HUES6 (cell line): ENCODE measurements at regions not wholly inside any gene's neighbourhood (a gene's known extent, or its start where the extent isn't known, plus 50 kb on each side); places are given as distances from the start of the nearest gene placed in this dataset.

Source experiments
- H3K27ac ChIP-seq: 2 replicates; pipeline ENCODE4 v1.7.0; 2013; ENCODE audit warnings: low read depth, mild to moderate bottlenecking, low read length, inconsistent platforms
- H3K27me3 ChIP-seq: 2 replicates; pipeline ENCODE4 v1.6.1; 2013; ENCODE audit warnings: low read length; ENCODE audit not compliant: control insufficient read depth, insufficient read depth
- H3K36me3 ChIP-seq: 2 replicates; pipeline ENCODE4 v1.6.1; 2013; ENCODE audit warnings: low read length; ENCODE audit not compliant: control insufficient read depth, insufficient read depth
- H3K4me1 ChIP-seq: 2 replicates; pipeline ENCODE4 v1.6.1; 2013; ENCODE audit warnings: low read length; ENCODE audit not compliant: control insufficient read depth, insufficient read depth
- H3K4me3 ChIP-seq: 2 replicates; pipeline ENCODE4 v1.5.1; 2013; ENCODE audit warnings: low read depth, low read length
- H3K9ac ChIP-seq: one replicate; pipeline ENCODE4 v1.6.1; 2013; ENCODE audit warnings: mild to moderate bottlenecking, low read length
- H3K9me3 ChIP-seq: 2 replicates; pipeline ENCODE4 v1.6.1; 2013; ENCODE audit warnings: low read depth, low read length; ENCODE audit not compliant: control insufficient read depth, insufficient read depth

DNA sequence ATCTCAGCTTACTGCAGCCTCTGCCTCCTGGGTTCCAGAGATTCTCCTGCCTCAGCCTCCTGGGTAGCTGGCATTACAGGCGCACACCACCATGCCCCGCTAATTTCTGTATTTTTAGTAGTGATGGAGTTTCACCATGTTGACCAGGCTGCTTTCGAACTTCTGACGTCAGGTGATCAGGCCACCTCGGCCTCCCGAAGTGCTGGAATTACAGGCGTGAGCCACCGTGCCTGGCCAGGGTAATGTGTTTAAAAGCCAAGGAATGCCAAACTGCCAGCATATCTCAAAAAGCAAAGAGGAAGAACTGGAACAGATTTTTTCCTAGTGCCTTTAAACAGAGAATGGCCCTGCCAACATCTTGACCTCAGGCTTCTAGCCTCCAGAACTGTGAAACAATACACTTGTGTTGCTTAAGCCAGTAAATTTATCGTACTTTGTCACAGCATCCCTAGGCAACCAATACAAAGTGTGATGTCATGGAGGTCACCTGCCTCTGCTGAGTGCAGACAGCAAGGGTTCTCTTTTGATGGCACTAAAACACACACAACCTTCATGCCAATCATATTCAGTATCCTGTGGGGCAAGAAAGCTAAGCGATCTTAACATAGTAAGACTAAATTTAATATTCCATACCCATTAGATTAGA is 858.3 kb upstream of the TMPRSS15 start:
- Histone ChIP-seq H3K27ac (no peak overlapping the region), H3K27me3 (no peaks in the 10 kb centered on the region), H3K36me3 (no peaks in the 10 kb centered on the region), H3K4me3 (no peak overlapping the region), H3K4me1 (0 out of 2 replicates have a peak, but pooled peaks cover 2% of the 10 kb centered on the region), H3K9ac (no peak overlapping the region), H3K9me3 (no peaks in the 10 kb centered on the region)

GRCh38 chr21:19266636-19267035 is 863.1 kb upstream of the TMPRSS15 start:
- H3K27ac ChIP-seq: no peak overlapping the region
- H3K27me3 ChIP-seq: no peaks in the 10 kb centered on the region
- H3K9me3 ChIP-seq: no peaks in the 10 kb centered on the region
- no peaks in the 10 kb centered on the region for H3K4me1 ChIP-seq
- H3K9ac ChIP-seq: no peak overlapping the region
- H3K4me3 ChIP-seq: no peak overlapping the region
- H3K36me3 ChIP-seq: no peaks in the 10 kb centered on the region

- Histone ChIP-seq H3K9me3 (no peaks in the 10 kb centered on the region), H3K4me3 (no peak overlapping the region), H3K4me1 (no peaks in the 10 kb centered on the region), H3K9ac (no peak overlapping the region), H3K36me3 (no peaks in the 10 kb centered on the region), H3K27me3 (no peaks in the 10 kb centered on the region), H3K27ac (no peak overlapping the region)
These were observed 865.1 kb upstream of the TMPRSS15 start for GRCh38 chr21:19268686-19269085.

DNA sequence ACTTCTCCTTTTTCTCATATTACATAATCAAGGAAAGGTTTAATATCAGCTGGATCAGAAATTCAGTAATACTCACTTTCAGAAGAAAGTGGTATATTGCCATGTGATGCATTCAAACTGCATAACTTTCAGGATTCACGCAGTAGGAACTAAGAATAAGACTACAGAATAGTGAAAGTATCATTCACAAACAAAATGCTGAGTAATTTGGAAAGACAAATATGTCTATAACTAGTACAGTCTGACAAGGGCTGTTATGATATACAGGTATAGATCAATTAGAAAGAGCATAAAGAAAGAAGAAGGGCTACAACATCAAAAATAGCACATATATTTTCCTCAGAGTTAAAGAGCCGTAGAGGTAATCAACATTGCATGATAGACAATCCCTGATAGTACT is 871.5 kb upstream of the TMPRSS15 start:
- no peak overlapping the region for H3K9ac ChIP-seq
- H3K9me3 ChIP-seq: no peaks in the 10 kb centered on the region
- H3K36me3 ChIP-seq: no peaks in the 10 kb centered on the region
- H3K4me3 ChIP-seq: no peak overlapping the region
- no peaks in the 10 kb centered on the region for H3K4me1 ChIP-seq
- no peak overlapping the region for H3K27ac ChIP-seq
- H3K27me3 ChIP-seq: no peaks in the 10 kb centered on the region

DNA sequence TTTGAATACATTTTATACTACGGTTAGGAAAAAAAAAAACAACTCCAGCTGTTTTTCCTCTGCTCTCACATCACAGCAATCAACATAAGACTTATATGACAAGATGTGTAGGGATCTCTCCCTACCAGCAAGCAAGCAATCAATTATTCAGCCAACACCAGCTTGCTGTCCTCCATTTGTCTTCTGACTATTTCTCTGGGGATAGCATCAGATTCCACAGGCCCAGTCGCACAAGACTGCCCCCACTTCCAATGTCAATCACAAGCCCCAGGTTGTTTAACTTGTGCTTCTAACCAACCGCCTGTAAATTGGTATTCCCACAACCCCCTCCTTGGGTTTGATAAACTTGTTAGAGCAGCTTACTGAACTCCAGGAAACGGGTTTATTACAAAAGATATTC is 873.1 kb upstream of the TMPRSS15 start:
- Histone ChIP-seq H3K36me3 (no peaks in the 10 kb centered on the region), H3K27ac (no peak overlapping the region), H3K9ac (no peak overlapping the region), H3K9me3 (no peaks in the 10 kb centered on the region), H3K4me3 (no peak overlapping the region), H3K27me3 (no peaks in the 10 kb centered on the region), H3K4me1 (no peaks in the 10 kb centered on the region)

- Histone ChIP-seq H3K4me1 (no peaks in the 10 kb centered on the region), H3K27ac (no peak overlapping the region), H3K9ac (no peak overlapping the region), H3K36me3 (no peaks in the 10 kb centered on the region), H3K4me3 (no peak overlapping the region), H3K27me3 (no peaks in the 10 kb centered on the region), H3K9me3 (no peaks in the 10 kb centered on the region)
These were observed 883.3 kb upstream of the TMPRSS15 start for GRCh38 chr21:19286876-19287275.

DNA sequence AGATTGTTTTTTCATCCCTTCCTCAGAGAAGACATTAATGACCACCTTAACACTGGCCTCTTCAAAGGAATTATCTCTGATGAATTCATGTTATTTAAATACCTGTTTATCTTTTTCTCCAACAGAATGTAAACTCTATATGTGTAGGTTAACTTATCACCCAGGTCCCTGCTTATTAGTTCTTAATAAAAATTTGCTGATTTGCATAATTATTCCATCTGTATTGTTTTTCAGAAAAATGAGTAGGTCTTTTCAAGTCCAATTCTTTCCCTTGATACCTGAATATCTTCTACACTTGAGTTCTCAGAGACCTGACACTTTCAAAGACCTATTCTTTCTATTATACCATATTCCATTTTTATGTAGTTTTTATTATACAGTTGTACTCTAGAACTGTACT is 886.7 kb upstream of the TMPRSS15 start:
- no peak overlapping the region for H3K9ac ChIP-seq
- no peaks in the 10 kb centered on the region for H3K4me1 ChIP-seq
- no peaks in the 10 kb centered on the region for H3K36me3 ChIP-seq
- no peaks in the 10 kb centered on the region for H3K27me3 ChIP-seq
- no peak overlapping the region for H3K27ac ChIP-seq
- H3K9me3 ChIP-seq: no peaks in the 10 kb centered on the region; the same call in 1 of the 2 replicates
- no peak overlapping the region for H3K4me3 ChIP-seq

- Histone ChIP-seq H3K9me3 (peaks cover 6% of the 10 kb centered on the region), H3K9ac (no peak overlapping the region)
These were observed 916.7 kb upstream of the TMPRSS15 start for GRCh38 chr21:19320291-19320690.

GRCh38 chr21:19321688-19322087 is 918.1 kb upstream of the TMPRSS15 start:
- no peak overlapping the region for H3K9ac ChIP-seq
- H3K4me1 ChIP-seq: no peaks in the 10 kb centered on the region; the same call in 1 of the 2 replicates
- no peak overlapping the region for H3K4me3 ChIP-seq
- H3K27ac ChIP-seq: no peak overlapping the region
- peaks cover 6% of the 10 kb centered on the region for H3K9me3 ChIP-seq
- H3K36me3 ChIP-seq: no peaks in the 10 kb centered on the region
- H3K27me3 ChIP-seq: no peaks in the 10 kb centered on the region

More at GRCh38 chr21:19320291-19320690, 916.7 kb upstream of the TMPRSS15 start:
- no peaks in the 10 kb centered on the region for H3K27me3 ChIP-seq
- H3K4me1 ChIP-seq: no peaks in the 10 kb centered on the region; the same call in 1 of the 2 replicates
- H3K4me3 ChIP-seq: no peak overlapping the region
- no peak overlapping the region for H3K27ac ChIP-seq
- H3K36me3 ChIP-seq: no peaks in the 10 kb centered on the region

- no peak overlapping the region for H3K4me3 ChIP-seq
- peaks cover under 1% of the 10 kb centered on the region for H3K9me3 ChIP-seq
- H3K27ac ChIP-seq: no peak overlapping the region
These were observed 918.8 kb upstream of the TMPRSS15 start for GRCh38 chr21:19322360-19322759.

GRCh38 chr21:19326531-19327319 is 923.1 kb upstream of the TMPRSS15 start:
- Histone ChIP-seq H3K4me1 (no peaks in the 10 kb centered on the region), H3K9me3 (0 out of 2 replicates have a peak, but pooled peaks cover under 1% of the 10 kb centered on the region), H3K27me3 (no peaks in the 10 kb centered on the region), H3K4me3 (no peak overlapping the region), H3K9ac (no peak overlapping the region), H3K36me3 (no peaks in the 10 kb centered on the region), H3K27ac (no peak overlapping the region)

More at GRCh38 chr21:19322360-19322759, 918.8 kb upstream of the TMPRSS15 start:
- H3K9ac ChIP-seq: no peak overlapping the region
- no peaks in the 10 kb centered on the region; the same call in 1 of the 2 replicates for H3K4me1 ChIP-seq
- no peaks in the 10 kb centered on the region for H3K27me3 ChIP-seq
- no peaks in the 10 kb centered on the region for H3K36me3 ChIP-seq
